ENCODE measurements at regions not wholly inside any gene's neighbourhood (a gene's known extent, or its start where the extent isn't known, plus 50 kb on each side); places are given as distances from the start of the nearest gene placed in this dataset.

DNA sequence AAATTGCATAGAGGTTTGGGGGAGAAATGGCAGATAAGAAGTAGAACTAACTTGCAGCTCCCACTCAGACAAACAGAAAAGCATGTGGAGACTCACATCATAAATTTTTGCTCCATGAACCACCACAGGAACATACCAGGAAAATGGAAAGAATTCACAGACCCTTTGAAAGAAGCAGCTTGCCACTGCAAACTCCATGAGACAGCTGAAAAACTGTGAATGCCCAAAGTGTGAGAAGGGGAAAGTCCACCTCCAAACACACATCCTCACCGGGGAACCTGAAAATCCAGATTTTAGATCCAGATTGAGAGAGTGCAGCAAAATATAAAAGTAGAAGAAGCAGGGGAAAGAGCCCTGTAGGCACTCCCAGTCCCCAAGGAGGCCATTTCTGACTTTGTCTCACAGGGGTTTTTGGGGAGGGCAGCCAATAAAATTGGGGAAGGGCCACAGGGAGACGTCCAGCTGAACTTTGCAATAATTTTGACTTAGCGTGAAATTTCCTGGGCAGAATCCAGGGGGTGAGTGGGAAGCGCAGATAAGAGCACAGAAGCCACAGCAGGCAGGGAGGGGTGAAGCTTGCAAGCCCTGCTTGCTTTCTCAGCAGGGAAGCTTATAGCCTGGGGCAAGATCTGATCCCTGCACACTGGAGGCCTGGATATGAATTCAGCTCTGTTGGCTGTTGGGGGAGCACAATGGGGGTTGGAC lies 183.4 kb upstream of the UBE2E2 start:
- DNase-seq: no peak
- intact Hi-C loops (cut with DNase I; ENCODE audit: low total_unique reads): no loop called here
- Histone ChIP-seq H3K36me3 (no peaks in the 10 kb centered on the region), H3K27ac (no peak overlapping the region), H3K27me3 (no peaks in the 10 kb centered on the region), H3K4me3 (no peak overlapping the region), H3K9me3 (no peaks in the 10 kb centered on the region), H3K4me1 (peaks cover 0 to 23% (median 4%) of the 10 kb centered on the region in 4 donors)
- TF ChIP-seq, protein P1, sequence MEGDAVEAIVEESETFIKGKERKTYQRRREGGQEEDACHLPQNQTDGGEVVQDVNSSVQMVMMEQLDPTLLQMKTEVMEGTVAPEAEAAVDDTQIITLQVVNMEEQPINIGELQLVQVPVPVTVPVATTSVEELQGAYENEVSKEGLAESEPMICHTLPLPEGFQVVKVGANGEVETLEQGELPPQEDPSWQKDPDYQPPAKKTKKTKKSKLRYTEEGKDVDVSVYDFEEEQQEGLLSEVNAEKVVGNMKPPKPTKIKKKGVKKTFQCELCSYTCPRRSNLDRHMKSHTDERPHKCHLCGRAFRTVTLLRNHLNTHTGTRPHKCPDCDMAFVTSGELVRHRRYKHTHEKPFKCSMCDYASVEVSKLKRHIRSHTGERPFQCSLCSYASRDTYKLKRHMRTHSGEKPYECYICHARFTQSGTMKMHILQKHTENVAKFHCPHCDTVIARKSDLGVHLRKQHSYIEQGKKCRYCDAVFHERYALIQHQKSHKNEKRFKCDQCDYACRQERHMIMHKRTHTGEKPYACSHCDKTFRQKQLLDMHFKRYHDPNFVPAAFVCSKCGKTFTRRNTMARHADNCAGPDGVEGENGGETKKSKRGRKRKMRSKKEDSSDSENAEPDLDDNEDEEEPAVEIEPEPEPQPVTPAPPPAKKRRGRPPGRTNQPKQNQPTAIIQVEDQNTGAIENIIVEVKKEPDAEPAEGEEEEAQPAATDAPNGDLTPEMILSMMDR (IDR thresholded peaks at IDR 0.05): no peak

GRCh38 chr3:23028294-23028693 lies 174.8 kb upstream of the UBE2E2 start:
- no peak overlapping the region for H3K4me3 ChIP-seq
- H3K4me1 ChIP-seq: peaks cover 0 to 8% (median 0%) of the 10 kb centered on the region in 4 donors
- H3K36me3 ChIP-seq: no peaks in the 10 kb centered on the region
- no peaks in the 10 kb centered on the region for H3K9me3 ChIP-seq
- TF ChIP-seq, protein P1 (IDR thresholded peaks at IDR 0.05): no peak
- H3K27me3 ChIP-seq: no peaks in the 10 kb centered on the region
- DNase-seq: no peak
- intact Hi-C loops (cut with DNase I; ENCODE audit: low total_unique reads): no loop called here
- no peak overlapping the region for H3K27ac ChIP-seq

- Histone ChIP-seq H3K4me3 (no peak overlapping the region), H3K4me1 (peaks cover 0 to 8% (median 0%) of the 10 kb centered on the region in 4 donors), H3K9me3 (no peaks in the 10 kb centered on the region), H3K27me3 (no peaks in the 10 kb centered on the region), H3K27ac (no peak overlapping the region), H3K36me3 (no peaks in the 10 kb centered on the region)
- DNase-seq: no peak
- TF ChIP-seq, protein P1 (IDR thresholded peaks at IDR 0.05): no peak
- intact Hi-C loops (cut with DNase I; ENCODE audit: low total_unique reads): no loop called here
Measured at GRCh38 chr3:23029001-23029400, 174.1 kb upstream of the UBE2E2 start.

DNA sequence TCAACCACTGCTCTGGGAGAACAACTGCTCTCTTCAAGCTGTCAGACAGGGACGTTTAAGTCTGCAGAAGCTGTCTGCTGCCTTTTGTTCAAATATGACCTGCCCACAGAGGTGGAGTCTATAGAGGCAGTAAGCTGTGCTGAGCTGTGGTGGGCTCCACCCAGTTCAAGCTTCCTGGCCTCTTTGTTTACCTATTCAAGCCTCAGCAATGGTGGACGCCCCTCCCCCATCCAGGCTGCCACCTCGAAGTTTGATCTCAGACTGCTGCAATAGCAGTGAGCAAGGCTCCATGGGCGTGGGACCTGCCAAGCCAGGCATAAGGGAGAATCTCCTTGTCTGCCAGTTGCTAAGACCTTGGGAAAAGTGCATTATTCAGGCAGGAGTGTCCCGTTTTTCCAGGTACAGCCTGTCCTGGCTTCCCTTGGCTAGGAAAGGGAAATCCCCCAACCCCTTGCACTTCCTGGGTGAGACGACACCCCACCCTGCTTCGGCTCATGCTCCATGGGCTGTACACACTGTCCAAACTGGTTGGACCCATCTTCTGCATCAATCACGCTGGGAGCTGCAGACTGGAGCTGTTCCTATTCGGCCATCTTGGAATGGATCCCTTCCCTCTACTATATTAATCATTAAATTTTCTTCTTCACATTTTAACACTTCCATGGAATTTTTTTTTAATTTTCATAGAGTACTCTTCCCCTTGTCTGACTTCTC lies 167.0 kb upstream of the UBE2E2 start:
- Histone ChIP-seq H3K4me3 (no peak overlapping the region), H3K4me1 (peaks cover 0 to 37% (median 14%) of the 10 kb centered on the region in 4 donors), H3K27me3 (no peaks in the 10 kb centered on the region), H3K27ac (no peak overlapping the region), H3K36me3 (no peaks in the 10 kb centered on the region), H3K9me3 (peaks cover 0 to 5% (median 0%) of the 10 kb centered on the region in 3 donors)
- intact Hi-C loops (cut with DNase I; ENCODE audit: low total_unique reads): no loop called here
- no peak for DNase-seq
- TF ChIP-seq, protein P1 (IDR thresholded peaks at IDR 0.05): no peak

DNA sequence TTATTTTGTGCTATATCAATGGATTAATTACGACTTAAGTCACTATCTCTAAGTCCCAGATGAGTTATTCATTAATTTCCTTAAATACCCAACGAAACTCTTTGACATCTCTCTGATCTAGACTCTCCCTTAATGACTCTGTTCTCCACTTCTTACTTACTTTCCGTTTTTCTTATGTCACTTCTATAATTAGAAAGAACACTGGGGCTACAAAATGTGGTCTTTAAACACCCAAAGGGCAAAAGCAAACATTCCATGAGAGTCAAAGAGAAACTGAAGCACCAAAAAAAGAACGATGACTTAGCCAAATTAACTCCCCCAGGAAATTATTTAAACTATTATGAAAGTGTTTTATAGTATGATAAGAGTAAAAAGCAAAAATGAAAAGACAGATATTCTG lies 166.4 kb upstream of the UBE2E2 start:
- intact Hi-C loops (cut with DNase I; ENCODE audit: low total_unique reads): no loop called here
- TF ChIP-seq, protein P1 (IDR thresholded peaks at IDR 0.05): no peak
- peak overlapping the region in 1 of 2 donors; percentile 12 for H3K27ac ChIP-seq

More for the DNA sequence above, 166.4 kb upstream of the UBE2E2 start:
- peaks cover 0 to 5% (median 0%) of the 10 kb centered on the region in 3 donors for H3K9me3 ChIP-seq
- H3K27me3 ChIP-seq: no peaks in the 10 kb centered on the region
- no peaks in the 10 kb centered on the region for H3K36me3 ChIP-seq
- no peak for DNase-seq
- H3K4me3 ChIP-seq: no peak overlapping the region
- peaks cover 0 to 43% (median 14%) of the 10 kb centered on the region in 4 donors for H3K4me1 ChIP-seq

All from tibial artery (tissue), 4 donors.